Endothelial cell of umbilical vein (primary cell): ENCODE measurements at regions not wholly inside any gene's neighbourhood (a gene's known extent, or its start where the extent isn't known, plus 50 kb on each side); places are given as distances from the start of the nearest gene placed in this dataset.
"Not testable (repeated sequence)": the region's sequence is repeated elsewhere in the genome, so short reads cannot be mapped to it uniquely, and the experiment has no call there.

Experiments used
- CTCF ChIP-seq, 2 donors: IDR thresholded peaks; 1 replicate in 1 of 2; 2 replicates in 1 of 2; pipeline ENCODE4 v1.5.1; 2011; ENCODE audit warnings: low read length in 2 of 2, mild to moderate bottlenecking in 2 of 2, moderate library complexity in 2 of 2, control low read depth in 1 of 2, inconsistent platforms in 1 of 2, low read depth in 1 of 2; ENCODE audit not compliant: insufficient read depth in 1 of 2; ENCODE audit errors: extremely low read depth in 1 of 2
- EZH2 ChIP-seq: IDR thresholded peaks from 2 replicates; pipeline ENCODE4 v1.6.1; 2012; ENCODE audit warnings: borderline replicate concordance, low read depth, mild to moderate bottlenecking, moderate library complexity, low read length, inconsistent platforms; ENCODE audit not compliant: severe bottlenecking
- FOS ChIP-seq: IDR thresholded peaks from 2 replicates; pipeline ENCODE4 v1.6.1; 2011; ENCODE audit warnings: mild to moderate bottlenecking, low read length, moderate library complexity, borderline replicate concordance; ENCODE audit not compliant: insufficient read depth
- MAX ChIP-seq: IDR thresholded peaks from 2 replicates; pipeline ENCODE4 v1.6.1; 2011; ENCODE audit not compliant: insufficient read depth, insufficient read length
- POLR2A ChIP-seq: IDR thresholded peaks from 2 replicates; pipeline ENCODE4 v1.6.1; 2012; ENCODE audit warnings: low read depth, mild to moderate bottlenecking, control low read depth, low read length
- POLR2AphosphoS5 ChIP-seq: IDR thresholded peaks from 2 replicates; pipeline ENCODE4 v1.6.1; 2012; ENCODE audit warnings: low read depth, mild to moderate bottlenecking, control low read depth, low read length, moderate library complexity; ENCODE audit not compliant: insufficient read depth

GRCh38 chr10:43992816-43993215 lies 344.1 kb upstream of the ZNF32 start:
- not testable (repeated sequence) for TF ChIP-seq POLR2AphosphoS5; MAX; EZH2; POLR2A; CTCF (IDR thresholded peaks at IDR 0.05; ENCODE audit: extremely low read depth in 1 of 2, insufficient read depth in 1 of 2, low read depth in 1 of 2, low read length in 2 of 2); FOS
